Ureter (tissue), 1 donor: ENCODE measurements at regions not wholly inside any gene's neighbourhood (a gene's known extent, or its start where the extent isn't known, plus 50 kb on each side); places are given as distances from the start of the nearest gene placed in this dataset.

ENCODE experiments used
- DNase-seq: peaks from one replicate; pipeline ENCODE4 v3.0.0-alpha.2; 2020; ENCODE audit warnings: low spot score
- donor health status: DM: yes; HTN: yes; CAD: no.

- no peak for DNase-seq
These were observed 192.4 kb downstream of the OGFRL1 start for GRCh38 chr6:71481011-71481410.

GRCh38 chr6:71481801-71482200 lies 193.2 kb downstream of the OGFRL1 start:
- DNase-seq: no peak

GRCh38 chr6:71482742-71483141 lies 194.1 kb downstream of the OGFRL1 start:
- no peak for DNase-seq

GRCh38 chr6:71486461-71486860 lies 197.8 kb downstream of the OGFRL1 start:
- DNase-seq: no peak

GRCh38 chr6:71488186-71488585 lies 199.6 kb downstream of the OGFRL1 start:
- DNase-seq: no peak

GRCh38 chr6:71489736-71490135 lies 201.1 kb downstream of the OGFRL1 start:
- no peak for DNase-seq

- no peak for DNase-seq
These were observed 202.3 kb downstream of the OGFRL1 start for GRCh38 chr6:71490876-71491275.

- no peak for DNase-seq
These were observed 203.2 kb downstream of the OGFRL1 start for GRCh38 chr6:71491844-71492243.

- no peak for DNase-seq
These were observed 204.1 kb downstream of the OGFRL1 start for GRCh38 chr6:71492668-71493067.

- no peak for DNase-seq
These were observed 207.6 kb downstream of the OGFRL1 start for GRCh38 chr6:71496018-71496721.

- DNase-seq: no peak
These were observed 208.1 kb downstream of the OGFRL1 start for GRCh38 chr6:71496722-71497033.

- no peak for DNase-seq
These were observed 210.0 kb downstream of the OGFRL1 start for GRCh38 chr6:71498638-71499037.

GRCh38 chr6:71499667-71500066 lies 211.1 kb downstream of the OGFRL1 start:
- DNase-seq: no peak

- no peak for DNase-seq
These were observed 213.6 kb downstream of the OGFRL1 start for GRCh38 chr6:71502168-71502567.

GRCh38 chr6:71502956-71503355 lies 214.3 kb downstream of the OGFRL1 start:
- no peak for DNase-seq

GRCh38 chr6:71507183-71507582 lies 218.6 kb downstream of the OGFRL1 start:
- DNase-seq: no peak

- no peak for DNase-seq
These were observed 220.8 kb downstream of the OGFRL1 start for GRCh38 chr6:71509191-71510005.

- DNase-seq: peak; percentile 70
These were observed 221.6 kb downstream of the OGFRL1 start for GRCh38 chr6:71510057-71510713.

- no peak for DNase-seq
These were observed 222.2 kb downstream of the OGFRL1 start for GRCh38 chr6:71510856-71511255.

GRCh38 chr6:71512256-71512655 lies 223.6 kb downstream of the OGFRL1 start:
- no peak for DNase-seq

- no peak for DNase-seq
These were observed 224.4 kb downstream of the OGFRL1 start for GRCh38 chr6:71513036-71513435.

GRCh38 chr6:71523548-71523947 lies 234.9 kb downstream of the OGFRL1 start:
- DNase-seq: no peak

GRCh38 chr6:71524201-71524600 lies 235.6 kb downstream of the OGFRL1 start:
- DNase-seq: no peak
